SW 1271 (cell line): ENCODE measurements at regions not wholly inside any gene's neighbourhood (a gene's known extent, or its start where the extent isn't known, plus 50 kb on each side); places are given as distances from the start of the nearest gene placed in this dataset.
"Not testable (repeated sequence)": the region's sequence is repeated elsewhere in the genome, so short reads cannot be mapped to it uniquely, and the experiment has no call there.

Source experiments
- DNase-seq, 2 experiments: peaks; one replicate each; lab custom pipeline; 2025; lab: John Stamatoyannopoulos, UW

DNA sequence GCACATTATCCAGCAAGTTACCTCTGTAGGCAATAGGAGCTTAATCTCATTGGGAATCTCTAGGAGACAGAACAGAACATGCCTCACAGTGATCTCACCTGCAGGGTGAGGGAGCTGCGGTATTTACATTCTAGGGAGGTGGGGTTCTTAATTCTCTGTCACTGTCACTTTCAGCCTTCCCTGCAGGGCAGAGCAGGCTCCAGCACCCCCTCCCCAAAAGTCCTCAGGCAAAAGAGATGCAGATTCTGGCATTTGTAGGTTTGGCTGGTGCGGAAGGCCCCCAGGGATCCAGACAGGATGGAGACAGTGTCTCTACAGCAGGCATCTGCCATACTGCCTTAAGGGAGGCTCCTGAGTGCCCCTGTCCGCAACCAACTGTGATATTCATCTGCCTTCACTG, 166.4 kb upstream of the ATP6AP2 start:
- DNase-seq: no peak

DNA sequence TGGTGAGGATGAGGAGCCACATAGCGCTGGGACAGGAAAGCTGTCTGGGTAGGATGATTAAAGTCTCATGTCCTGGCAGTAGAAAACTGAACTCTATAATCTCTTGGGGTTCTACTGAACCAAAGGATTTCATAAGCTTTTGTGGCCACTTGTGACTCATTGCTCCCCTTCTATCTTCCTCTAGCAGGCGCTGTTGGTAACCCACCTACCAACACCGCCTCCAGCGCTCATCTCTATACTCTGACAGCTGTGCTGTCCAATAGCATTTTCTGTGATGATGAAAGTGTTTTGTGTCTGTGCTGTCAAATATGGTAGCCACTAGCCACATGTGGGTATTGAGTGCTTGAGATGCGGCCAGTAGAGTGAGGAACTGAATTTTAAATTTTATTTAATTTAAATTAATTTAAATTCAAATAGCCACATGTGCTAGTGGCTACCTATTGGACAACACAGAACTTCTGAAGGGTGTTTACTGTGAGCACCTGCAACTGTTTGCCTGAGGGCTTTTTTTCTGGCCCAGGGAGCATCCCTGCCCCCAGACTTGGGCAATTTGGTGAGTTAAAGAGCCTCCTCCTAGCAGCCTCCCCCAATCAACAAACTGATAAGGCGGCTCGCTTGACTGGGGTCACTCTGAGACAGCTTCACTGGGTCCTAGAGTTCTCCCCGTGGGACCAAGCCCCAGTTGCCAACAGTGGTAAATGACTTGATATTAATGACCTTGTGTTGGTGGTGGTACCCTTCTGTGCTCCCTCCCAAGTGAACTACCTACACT, 169.2 kb upstream of the ATP6AP2 start:
- DNase-seq: no peak

- no peak for DNase-seq
These were observed 169.9 kb upstream of the ATP6AP2 start for GRCh38 chrX:40410859-40411258.

GRCh38 chrX:40406330-40406859, 174.4 kb upstream of the ATP6AP2 start:
- DNase-seq: no peak

GRCh38 chrX:40405399-40405798, 175.4 kb upstream of the ATP6AP2 start:
- no peak for DNase-seq

- DNase-seq: no peak
These were observed 177.0 kb upstream of the ATP6AP2 start for GRCh38 chrX:40403757-40404156.

DNA sequence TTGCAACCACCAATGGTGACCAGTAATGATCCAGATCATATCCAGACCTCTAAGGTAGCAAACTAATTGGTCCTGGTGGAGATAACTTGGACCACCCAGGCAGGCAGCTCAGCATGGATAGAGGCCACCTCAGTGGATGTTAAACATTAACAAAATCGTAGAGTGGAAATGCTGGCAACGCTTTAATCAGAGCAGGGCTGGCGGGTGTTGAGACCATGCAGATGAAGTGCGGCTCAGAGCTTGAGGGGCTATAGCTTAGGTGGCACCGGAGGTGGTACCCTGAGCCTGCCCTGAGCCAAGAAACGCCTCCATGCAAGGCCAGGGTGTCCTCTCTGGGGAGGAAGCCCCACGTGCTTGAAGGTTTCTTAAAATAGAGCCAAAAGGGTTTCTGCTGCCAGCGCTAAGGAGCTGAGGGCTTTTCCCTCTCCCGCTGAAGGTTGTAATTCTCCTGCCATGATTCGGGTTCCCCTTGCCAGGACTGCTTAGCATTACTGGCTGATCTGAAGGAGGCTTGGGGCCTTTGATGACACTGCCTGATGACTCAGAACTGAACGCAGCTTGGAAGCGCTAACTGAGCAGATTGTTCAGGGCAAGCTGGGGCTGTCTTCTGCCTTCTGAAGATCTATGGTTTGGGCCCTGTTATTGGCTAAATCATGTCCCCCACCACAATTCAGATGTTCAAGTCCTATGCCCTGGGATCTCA, 177.8 kb upstream of the ATP6AP2 start:
- no peak for DNase-seq

- DNase-seq: no peak
These were observed 185.7 kb upstream of the ATP6AP2 start for GRCh38 chrX:40395102-40395501.

GRCh38 chrX:40394302-40394701, 186.5 kb upstream of the ATP6AP2 start:
- DNase-seq: no peak

- DNase-seq: no peak
These were observed 188.2 kb upstream of the ATP6AP2 start for GRCh38 chrX:40392599-40392998.

DNA sequence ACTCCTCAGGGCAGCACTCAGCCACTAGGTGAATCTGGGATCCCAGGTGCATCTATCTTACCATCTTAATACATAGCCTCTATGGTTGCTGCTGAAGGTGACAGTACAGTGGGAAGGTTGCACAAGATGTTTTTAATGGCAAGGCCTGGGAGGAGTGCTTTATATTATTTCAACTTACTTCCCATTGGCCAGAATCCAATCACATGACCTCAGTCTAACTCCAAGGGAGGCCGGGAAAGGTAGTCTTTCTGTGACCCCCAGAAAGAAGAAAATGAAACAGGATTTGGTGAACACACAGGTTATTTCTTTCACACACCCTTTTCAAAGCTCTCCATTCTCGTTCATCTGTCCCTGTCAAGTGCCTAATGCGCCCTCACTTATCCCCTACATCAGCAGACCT, 189.1 kb upstream of the ATP6AP2 start:
- no peak for DNase-seq

DNA sequence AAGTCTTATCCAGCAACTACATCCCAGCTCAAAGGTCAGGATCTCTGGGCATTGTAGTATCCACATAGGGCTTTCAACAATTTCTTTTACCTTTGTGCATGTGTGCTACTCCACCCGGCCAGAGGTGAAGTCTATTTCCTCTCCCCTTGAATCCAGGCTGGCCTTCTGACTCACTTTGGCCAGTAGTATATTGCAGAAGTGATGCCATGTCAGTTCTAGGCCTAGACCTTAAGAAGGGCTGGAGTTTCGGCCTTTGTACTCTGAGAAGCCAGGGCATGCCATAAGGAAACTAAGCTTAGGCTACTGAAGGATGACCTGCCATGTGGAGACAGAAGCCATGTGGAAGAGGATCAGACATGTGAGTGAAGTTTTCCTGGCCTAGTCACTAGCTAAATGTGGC, 191.2 kb upstream of the ATP6AP2 start:
- DNase-seq: no peak

DNA sequence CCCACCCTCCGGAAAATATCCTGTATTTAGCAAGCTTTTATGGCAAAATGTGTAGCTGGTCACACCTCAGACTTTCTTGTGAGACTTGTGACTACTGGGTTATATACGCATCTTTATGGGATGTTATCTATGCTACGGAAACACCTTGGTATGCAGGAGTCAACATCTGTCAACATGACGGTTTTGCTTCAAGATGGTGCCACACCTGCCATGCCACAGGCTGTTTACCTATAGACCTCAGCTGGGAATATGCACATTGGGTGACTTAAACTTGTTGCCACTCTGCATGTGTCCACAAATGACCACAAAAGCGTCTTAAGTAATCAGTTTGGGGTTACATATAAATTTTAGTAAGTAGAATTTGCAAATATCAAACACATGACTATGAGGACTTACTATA, 192.3 kb upstream of the ATP6AP2 start:
- no peak for DNase-seq

GRCh38 chrX:40387869-40388268, 192.9 kb upstream of the ATP6AP2 start:
- not testable (repeated sequence) for DNase-seq

DNA sequence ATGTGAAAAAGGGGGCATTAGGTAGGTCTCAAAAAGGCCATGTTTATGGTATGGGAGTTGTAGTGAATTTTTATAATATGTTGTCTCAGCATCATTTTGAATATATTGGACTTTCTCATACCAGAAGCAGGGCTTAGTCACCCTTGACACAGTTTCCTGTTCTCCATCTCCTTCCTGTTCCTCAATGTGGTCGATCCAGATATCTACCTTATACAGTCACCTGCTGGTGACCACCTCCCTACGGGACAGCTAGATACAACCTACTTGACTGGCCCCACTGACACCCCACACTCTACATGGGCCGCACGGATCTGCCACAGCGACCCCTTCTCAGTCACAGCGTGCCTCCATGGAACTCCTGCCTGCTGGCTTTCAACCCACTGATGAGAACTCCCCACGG, 193.5 kb upstream of the ATP6AP2 start:
- not testable (repeated sequence) for DNase-seq

DNA sequence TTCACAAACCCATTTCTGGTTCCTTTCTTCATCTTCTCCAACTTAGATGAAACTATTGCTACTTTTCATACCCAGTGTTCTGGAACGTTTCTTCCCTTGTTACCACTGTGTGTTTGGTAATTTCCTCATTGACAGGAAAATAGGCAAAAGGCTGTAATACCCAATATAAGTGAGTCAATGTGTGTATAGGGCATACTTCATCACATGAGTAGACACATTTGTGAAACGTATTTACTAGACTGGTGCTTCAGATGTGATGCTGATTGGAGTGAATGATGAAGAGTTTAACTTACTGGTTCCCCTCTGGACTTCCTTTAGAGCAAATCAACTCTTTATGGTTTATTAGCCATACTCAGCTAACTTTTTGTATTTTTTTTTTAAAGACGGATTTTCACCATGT, 195.1 kb upstream of the ATP6AP2 start:
- DNase-seq: no peak

DNA sequence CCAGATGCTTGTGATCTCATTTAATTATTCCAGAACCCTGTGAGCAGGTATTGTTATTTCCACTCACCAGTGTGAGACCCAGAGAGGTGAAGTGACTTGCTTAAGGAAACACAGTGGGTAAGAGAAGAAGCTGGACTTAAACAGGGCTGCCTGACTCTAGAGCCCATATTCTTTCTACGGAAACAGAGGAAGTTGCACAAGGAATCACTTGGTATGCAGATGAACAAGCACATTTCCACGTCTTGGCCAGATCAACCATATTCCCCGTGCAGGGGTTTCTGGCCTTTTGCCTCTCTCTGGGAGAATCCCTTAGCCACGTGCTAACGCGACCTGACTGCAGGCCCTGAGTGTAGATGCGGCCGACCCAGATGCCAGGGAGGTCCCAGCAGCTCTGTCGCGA, 195.5 kb upstream of the ATP6AP2 start:
- no peak for DNase-seq

DNA sequence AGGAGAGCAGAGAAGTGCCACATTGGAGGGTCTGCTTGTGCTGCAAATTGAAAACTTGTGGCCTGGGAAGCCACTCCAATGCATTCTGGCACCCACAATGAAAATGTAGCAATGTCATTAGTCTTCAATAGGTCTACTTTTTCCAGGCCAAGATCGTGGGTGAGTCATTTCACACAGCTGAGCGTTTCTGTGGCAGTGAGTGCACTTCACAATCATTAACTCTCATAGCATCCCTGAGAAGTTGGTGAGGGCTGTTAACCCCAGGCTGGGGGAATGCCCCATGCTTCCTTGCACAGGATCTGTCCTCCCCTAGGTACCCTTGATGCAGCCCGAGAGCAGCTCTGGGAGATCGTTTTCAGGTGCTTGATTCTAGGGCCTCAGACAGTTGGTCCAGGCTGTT, 196.8 kb upstream of the ATP6AP2 start:
- no peak for DNase-seq

- no peak for DNase-seq
These were observed 197.4 kb upstream of the ATP6AP2 start for GRCh38 chrX:40383360-40383759.

DNA sequence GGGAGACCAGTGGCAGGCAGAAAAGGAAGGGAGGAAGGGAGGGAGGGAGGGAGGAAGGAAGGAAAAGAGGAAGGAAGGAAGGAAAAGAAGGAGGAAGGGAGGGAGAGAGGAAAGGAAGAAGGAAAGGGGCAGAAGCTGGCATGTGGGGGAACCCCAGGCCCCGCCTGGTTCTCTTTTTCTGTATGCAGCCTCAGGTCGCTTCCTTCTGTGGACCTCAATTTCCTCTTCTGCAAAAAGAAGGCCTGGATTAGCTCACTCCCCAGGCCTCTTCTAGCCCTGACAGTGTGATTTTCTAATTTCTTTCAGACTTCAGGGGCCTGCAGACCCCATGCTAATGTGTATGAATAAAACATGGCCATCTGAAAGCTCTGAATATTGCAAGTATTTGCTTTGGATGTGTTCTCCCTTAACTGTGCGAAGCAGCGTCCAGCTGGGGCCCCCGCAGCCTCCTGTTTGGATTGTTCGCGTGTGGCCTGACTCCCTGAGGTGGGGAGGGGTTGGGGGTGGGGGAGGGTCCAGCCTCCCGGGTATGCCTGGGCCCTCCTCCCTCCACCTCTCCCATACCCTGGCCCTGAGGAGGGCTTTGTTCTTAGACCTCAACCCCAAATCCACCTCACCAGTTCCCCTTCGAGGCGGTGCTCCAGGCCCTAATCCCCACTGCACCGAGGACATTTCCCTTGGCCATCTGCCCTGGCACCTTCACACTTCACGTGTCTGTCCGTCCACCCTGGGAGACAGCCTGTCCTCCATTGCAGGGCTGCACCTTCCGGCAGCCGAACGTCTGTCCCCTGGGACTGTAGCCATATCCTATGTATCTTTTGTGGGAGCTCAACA, 199.9 kb upstream of the ATP6AP2 start:
- DNase-seq: no peak

DNA sequence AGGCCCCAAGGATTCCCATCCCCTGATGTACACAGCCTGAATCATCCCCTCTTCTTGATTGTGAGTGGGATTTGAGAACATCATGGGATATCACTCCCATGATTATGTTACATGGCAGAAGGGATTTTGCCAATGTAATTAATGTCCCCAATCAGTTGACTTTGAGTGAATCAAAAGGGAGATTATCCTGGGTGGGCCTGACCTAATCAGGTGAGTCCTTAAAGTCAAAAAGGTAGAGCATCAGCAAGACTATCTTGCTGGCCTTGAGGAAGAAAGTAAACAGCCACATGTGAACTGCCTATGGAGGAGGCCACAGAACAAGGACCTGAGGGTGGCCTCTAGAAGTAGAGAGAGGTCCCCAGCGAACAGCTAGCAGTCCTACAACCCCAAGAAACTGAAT, 203.1 kb upstream of the ATP6AP2 start:
- DNase-seq: no peak

DNA sequence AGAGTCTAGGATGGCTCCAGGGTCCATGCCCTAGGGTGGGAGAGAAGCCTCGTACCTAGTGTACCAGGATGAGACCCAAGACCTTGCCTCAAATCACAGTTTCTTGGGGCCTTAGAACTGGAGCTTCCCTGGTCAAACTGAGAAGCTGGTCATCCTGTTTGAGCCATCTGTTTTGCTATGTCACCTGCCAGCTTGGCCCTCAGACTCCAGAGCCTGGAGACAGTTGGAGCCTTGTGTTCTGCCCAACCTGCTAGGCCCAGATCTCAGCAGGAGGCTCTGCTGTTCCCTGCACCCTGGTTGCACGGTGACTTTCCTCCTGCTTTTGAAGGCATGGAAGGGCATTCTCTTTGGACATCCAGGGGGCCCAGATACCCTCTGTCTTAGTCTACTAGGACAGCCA, 206.3 kb upstream of the ATP6AP2 start:
- DNase-seq: no peak

- no peak for DNase-seq
These were observed 207.1 kb upstream of the ATP6AP2 start for GRCh38 chrX:40373641-40374040.
